Middle frontal gyrus (tissue), 1 donor: ENCODE measurements at regions not wholly inside any gene's neighbourhood (a gene's known extent, or its start where the extent isn't known, plus 50 kb on each side); places are given as distances from the start of the nearest gene placed in this dataset.
A peak's percentile ranks its signal among the peaks of the same experiment; 100 is the strongest.

Experiments
- DNase-seq: peaks from one replicate; pipeline ENCODE4 v3.0.0-alpha.2; 2015; ENCODE audit warnings: low spot score; ENCODE audit errors: extremely low spot score

- no peak for DNase-seq
These were observed 170.2 kb downstream of the THBS2 start for GRCh38 chr6:169083508-169083874.

DNA sequence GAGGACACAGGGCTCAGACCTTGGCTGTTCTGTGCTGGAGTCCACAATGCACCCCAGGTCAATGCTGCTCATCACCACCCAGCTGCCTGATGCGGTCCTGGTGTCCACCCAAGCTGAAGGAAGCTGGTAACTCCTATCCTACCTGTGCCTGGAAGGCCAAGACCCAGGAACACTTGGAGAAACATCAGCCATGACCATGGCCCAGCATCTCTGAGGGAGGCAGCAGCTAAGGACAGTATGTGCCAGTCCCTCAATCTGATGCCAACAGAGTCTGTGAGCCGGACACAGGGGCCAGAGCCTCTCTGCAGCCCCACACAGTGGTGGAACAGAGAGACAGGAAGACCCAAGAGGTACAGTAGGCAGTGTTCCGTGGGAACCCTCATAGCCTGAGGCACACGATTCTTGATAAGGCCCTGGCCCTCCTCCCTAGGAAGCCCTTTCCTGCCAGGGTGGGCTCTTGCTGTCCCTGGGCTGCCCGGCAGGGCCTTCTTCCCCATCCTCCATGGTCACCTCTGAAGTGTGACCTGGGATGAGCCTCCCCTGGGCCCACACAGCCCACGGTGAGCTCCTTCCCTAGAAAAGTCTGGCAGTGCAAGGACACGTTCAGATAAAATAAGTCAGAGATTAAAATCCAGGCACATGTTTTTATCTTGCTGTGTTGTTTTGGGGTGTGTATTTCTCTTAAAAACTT, 170.7 kb downstream of the THBS2 start:
- DNase-seq = no peak

GRCh38 chr6:169082093-169082492, 171.6 kb downstream of the THBS2 start:
- no peak for DNase-seq

GRCh38 chr6:169081248-169081647, 172.4 kb downstream of the THBS2 start:
- DNase-seq = no peak

DNA sequence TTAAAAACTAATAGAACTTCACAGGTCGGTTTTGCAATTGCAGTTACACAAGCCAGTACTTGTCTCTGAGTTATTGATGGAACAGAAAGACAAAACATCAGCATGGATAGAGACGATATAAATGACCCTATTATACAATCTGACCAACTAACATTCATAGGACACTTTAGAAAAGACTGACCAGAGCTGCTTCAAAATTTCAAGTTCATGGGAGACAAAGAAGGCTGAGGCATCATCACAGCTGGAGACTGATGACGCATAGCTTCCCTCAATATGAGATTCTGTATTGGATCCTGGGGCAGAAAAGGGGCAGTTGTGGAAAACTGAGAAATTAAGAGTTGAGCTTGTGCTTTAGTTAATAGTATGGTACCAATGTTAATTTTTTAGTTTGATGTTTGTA, 174.0 kb downstream of the THBS2 start:
- no peak for DNase-seq

GRCh38 chr6:169078399-169079145, 175.1 kb downstream of the THBS2 start:
- no peak for DNase-seq

- DNase-seq = no peak
These were observed 177.6 kb downstream of the THBS2 start for GRCh38 chr6:169075915-169076654.

GRCh38 chr6:169075211-169075914, 178.3 kb downstream of the THBS2 start:
- DNase-seq = peak; percentile 4

- DNase-seq = no peak
These were observed 179.1 kb downstream of the THBS2 start for GRCh38 chr6:169074526-169074925.

- no peak for DNase-seq
These were observed 180.3 kb downstream of the THBS2 start for GRCh38 chr6:169073311-169073710.

- no peak for DNase-seq
These were observed 181.3 kb downstream of the THBS2 start for GRCh38 chr6:169072127-169073042.

DNA sequence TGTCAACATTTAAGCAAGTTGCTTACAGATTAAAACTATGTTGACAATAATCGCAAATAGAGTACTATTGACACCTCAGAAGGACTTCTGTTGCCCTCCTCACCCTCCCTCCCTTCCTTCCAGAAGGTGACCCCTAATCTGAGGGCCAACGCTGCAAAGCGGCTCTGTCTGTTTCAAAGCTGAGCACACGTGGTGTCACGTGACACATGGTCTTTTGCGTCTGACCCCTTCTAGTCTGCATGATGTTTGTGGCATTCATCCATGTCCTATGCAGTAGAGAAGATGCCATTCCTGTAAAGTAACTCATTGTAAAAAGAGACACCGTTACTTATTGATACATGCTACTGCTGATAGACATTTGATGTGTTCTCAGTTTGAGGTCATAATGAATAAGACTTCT, 182.3 kb downstream of the THBS2 start:
- no peak for DNase-seq

DNA sequence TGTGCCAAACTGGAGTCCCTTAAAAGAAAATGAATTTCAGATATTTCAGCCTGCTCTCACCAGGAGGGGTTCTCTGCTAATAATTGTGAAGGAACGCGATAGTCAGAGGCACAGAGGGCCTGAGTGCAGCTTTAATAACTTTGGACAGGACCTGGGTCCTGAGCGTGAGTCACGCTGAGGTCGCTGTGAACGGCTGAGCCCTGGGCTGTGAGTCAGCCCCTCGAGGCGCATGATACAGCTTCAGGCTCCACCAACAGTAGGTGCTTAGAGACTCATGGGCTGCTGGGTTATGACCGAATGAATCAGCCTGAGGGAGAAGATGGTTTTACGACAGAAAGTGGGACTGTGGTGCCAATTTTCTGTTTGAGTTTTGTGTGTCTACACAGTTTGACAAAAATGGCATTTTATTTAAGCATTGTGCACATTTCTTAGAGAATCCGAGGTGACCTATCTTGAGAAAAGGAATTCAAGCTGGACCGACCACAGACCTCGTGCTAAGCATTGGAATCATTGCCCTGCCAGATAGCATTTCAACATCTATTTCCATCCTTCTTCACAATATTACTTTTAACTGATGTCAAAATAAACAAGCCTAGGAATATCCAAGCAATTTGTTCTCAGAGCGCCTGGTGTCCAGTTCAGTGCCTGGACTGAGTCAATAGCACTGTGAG, 183.0 kb downstream of the THBS2 start:
- no peak for DNase-seq

GRCh38 chr6:169069356-169069755, 184.3 kb downstream of the THBS2 start:
- DNase-seq = no peak

DNA sequence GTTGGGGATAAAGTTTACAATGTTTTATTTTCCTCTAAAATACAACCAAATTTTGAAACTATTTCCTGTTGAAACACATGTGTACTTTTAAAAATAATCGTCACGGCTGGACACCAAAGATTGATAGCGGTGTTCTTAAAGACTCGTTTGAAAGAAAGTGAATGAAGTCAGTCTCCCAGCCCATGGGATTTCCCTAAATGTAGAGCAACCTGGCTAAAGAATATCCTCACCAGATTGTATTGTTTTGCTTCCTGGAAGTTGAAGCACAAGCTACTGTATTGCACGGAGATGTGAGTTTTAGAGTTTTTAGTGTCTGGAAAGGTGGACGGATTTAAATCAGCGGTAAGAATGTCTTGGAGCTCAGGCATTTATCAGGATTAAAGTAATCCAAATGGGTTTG, 189.5 kb downstream of the THBS2 start:
- DNase-seq = no peak

DNA sequence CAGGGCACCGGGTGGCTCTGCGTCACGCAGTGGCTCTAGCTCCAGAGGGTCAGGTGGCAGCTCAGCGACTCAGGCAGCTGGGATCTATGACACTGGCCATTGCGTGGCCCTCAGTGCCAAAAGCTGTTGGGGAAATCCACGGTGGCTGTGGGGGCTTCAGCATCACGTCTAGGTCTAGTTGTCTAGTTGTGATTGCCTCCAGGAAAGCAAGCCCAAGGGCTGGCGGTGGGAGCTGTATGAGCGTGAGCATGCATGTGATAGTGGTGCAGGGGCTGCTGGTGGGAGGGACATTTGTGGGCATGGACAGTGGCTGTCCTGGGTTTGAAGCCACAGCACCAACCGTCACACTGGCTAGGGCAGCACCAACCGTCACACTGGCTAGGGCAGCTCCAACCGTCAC, 191.4 kb downstream of the THBS2 start:
- no peak for DNase-seq

- no peak for DNase-seq
These were observed 195.0 kb downstream of the THBS2 start for GRCh38 chr6:169058634-169059033.

DNA sequence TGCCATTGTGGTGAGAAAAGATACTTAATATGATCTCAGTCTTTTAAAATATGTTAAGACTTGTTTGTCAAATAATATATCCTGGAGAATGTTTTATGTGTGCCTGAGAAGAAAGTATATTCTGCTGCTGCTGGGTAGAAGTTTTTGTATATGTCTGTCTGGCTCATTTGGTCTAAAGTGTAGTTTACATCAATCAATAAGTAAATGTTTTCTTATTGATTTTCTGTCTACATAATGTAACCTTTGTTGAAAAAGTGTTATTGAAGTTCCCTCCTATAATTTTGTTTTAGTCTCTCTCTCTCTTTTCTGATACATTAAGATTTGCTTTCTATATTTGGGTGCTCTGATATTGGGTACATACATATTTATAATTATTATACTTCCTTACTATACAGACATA, 201.2 kb downstream of the THBS2 start:
- DNase-seq = no peak

GRCh38 chr6:169051371-169051770, 202.3 kb downstream of the THBS2 start:
- DNase-seq = no peak

GRCh38 chr6:169048865-169049205, 204.8 kb downstream of the THBS2 start:
- DNase-seq = no peak
